HEK293 (cell line): ENCODE measurements at regions not wholly inside any gene's neighbourhood (a gene's known extent, or its start where the extent isn't known, plus 50 kb on each side); places are given as distances from the start of the nearest gene placed in this dataset.

Experiments
- CTCF ChIP-seq: fragments of 450-650 bp; formaldehyde crosslinking; IDR thresholded peaks from 2 replicates; pipeline ENCODE4 v1.5.1; 2016; ENCODE audit warnings: missing biosample characterization, missing genetic modification characterization
- MYNN ChIP-seq: fragments of 450-650 bp; formaldehyde crosslinking; IDR thresholded peaks from 2 replicates; pipeline ENCODE4 v1.5.1; 2016; ENCODE audit warnings: missing biosample characterization, missing genetic modification characterization, borderline replicate concordance
- ZBTB49 ChIP-seq: fragments of 450-650 bp; formaldehyde crosslinking; IDR thresholded peaks from 2 replicates; pipeline ENCODE4 v1.5.1; 2016; ENCODE audit warnings: missing biosample characterization, missing genetic modification characterization, low read depth

GRCh38 chr19:31979362-31979761 lies 366.0 kb upstream of the ZNF507 start:
- TF ChIP-seq CTCF (tag by site-specific recombination) (no peak), ZBTB49 (tag by site-specific recombination) (no peak), MYNN (tag by site-specific recombination) (no peak)
